ENCODE measurements at regions not wholly inside any gene's neighbourhood (a gene's known extent, or its start where the extent isn't known, plus 50 kb on each side); places are given as distances from the start of the nearest gene placed in this dataset.

- H3K36me3 ChIP-seq (ENCODE audit: insufficient read depth, low read length), result no peaks in the 10 kb centered on the region
- BruUV-seq (replicated peaks), result no TSS peak
- no peaks in the 10 kb centered on the region for H3K79me2 ChIP-seq (ENCODE audit: insufficient read depth, low read depth, low read length)
- no peak for TF ChIP-seq CTCF (conservative IDR thresholded peaks at IDR 0.05; ENCODE audit: low read length)
- TF ChIP-seq EZH2phosphoT487 (IDR thresholded peaks at IDR 0.05; ENCODE audit: borderline replicate concordance, low read depth, low read length), result no peak
- intact Hi-C loops (cut with micrococcal nuclease; ENCODE audit: unreplicated experiment), result no loop called here
- H3K9me2 ChIP-seq (ENCODE audit: insufficient read depth, low read length), result no peaks in the 10 kb centered on the region
- no peak overlapping the region for H3K4me3 ChIP-seq (ENCODE audit: low read depth, low read length, poor library complexity, severe bottlenecking)
- POLR2A ChIA-PET, result no interaction called here
- no peak for DNase-seq (ENCODE audit: low spot score)
- no peak overlapping the region for H3K4me2 ChIP-seq (ENCODE audit: low read length)
- H2AFZ ChIP-seq (ENCODE audit: low read length), result no peak overlapping the region
- H4K20me1 ChIP-seq (ENCODE audit: insufficient read depth, low read length), result no peaks in the 10 kb centered on the region
- CTCF ChIA-PET (ENCODE audit: unreplicated experiment), result no interaction called here
- no peaks in the 10 kb centered on the region for H3K4me1 ChIP-seq (ENCODE audit: insufficient read depth, low read length, poor library complexity, severe bottlenecking)
- no peaks in the 10 kb centered on the region for H3K9me3 ChIP-seq (ENCODE audit: low read length)
- no peak overlapping the region for H3K27ac ChIP-seq (ENCODE audit: low read depth, low read length, poor library complexity, severe bottlenecking)
Observed at GRCh38 chrX:20665481-20665880, 398.8 kb upstream of the RPS6KA3 start.

GRCh38 chrX:20664774-20665173 lies 398.1 kb upstream of the RPS6KA3 start:
- Histone ChIP-seq H2AFZ (ENCODE audit: low read length) (no peak overlapping the region), H3K36me3 (ENCODE audit: insufficient read depth, low read length) (no peaks in the 10 kb centered on the region), H3K79me2 (ENCODE audit: insufficient read depth, low read depth, low read length) (no peaks in the 10 kb centered on the region), H4K20me1 (ENCODE audit: insufficient read depth, low read length) (no peaks in the 10 kb centered on the region), H3K4me1 (ENCODE audit: insufficient read depth, low read length, poor library complexity, severe bottlenecking) (no peaks in the 10 kb centered on the region), H3K9me2 (ENCODE audit: insufficient read depth, low read length) (no peaks in the 10 kb centered on the region), H3K4me3 (ENCODE audit: low read depth, low read length, poor library complexity, severe bottlenecking) (no peak overlapping the region), H3K4me2 (ENCODE audit: low read length) (no peak overlapping the region), H3K27ac (ENCODE audit: low read depth, low read length, poor library complexity, severe bottlenecking) (no peak overlapping the region), H3K9me3 (ENCODE audit: low read length) (no peaks in the 10 kb centered on the region)
- TF ChIP-seq CTCF (conservative IDR thresholded peaks at IDR 0.05; ENCODE audit: low read length) (no peak), EZH2phosphoT487 (IDR thresholded peaks at IDR 0.05; ENCODE audit: borderline replicate concordance, low read depth, low read length) (no peak)
- intact Hi-C loops (cut with micrococcal nuclease; ENCODE audit: unreplicated experiment), result no loop called here
- DNase-seq (ENCODE audit: low spot score), result no peak
- POLR2A ChIA-PET, result no interaction called here
- CTCF ChIA-PET (ENCODE audit: unreplicated experiment), result no interaction called here
- no TSS peak for BruUV-seq (replicated peaks)

GRCh38 chrX:20664131-20664530 lies 397.4 kb upstream of the RPS6KA3 start:
- Histone ChIP-seq H4K20me1 (ENCODE audit: insufficient read depth, low read length) (no peaks in the 10 kb centered on the region), H3K27ac (ENCODE audit: low read depth, low read length, poor library complexity, severe bottlenecking) (no peak overlapping the region), H3K36me3 (ENCODE audit: insufficient read depth, low read length) (no peaks in the 10 kb centered on the region), H2AFZ (ENCODE audit: low read length) (no peak overlapping the region), H3K79me2 (ENCODE audit: insufficient read depth, low read depth, low read length) (no peaks in the 10 kb centered on the region), H3K4me2 (ENCODE audit: low read length) (no peak overlapping the region), H3K4me3 (ENCODE audit: low read depth, low read length, poor library complexity, severe bottlenecking) (no peak overlapping the region), H3K9me3 (ENCODE audit: low read length) (no peaks in the 10 kb centered on the region), H3K4me1 (ENCODE audit: insufficient read depth, low read length, poor library complexity, severe bottlenecking) (no peaks in the 10 kb centered on the region), H3K9me2 (ENCODE audit: insufficient read depth, low read length) (no peaks in the 10 kb centered on the region)
- DNase-seq (ENCODE audit: low spot score), result no peak
- TF ChIP-seq CTCF (conservative IDR thresholded peaks at IDR 0.05; ENCODE audit: low read length), result no peak
- no peak for TF ChIP-seq EZH2phosphoT487 (IDR thresholded peaks at IDR 0.05; ENCODE audit: borderline replicate concordance, low read depth, low read length)
- intact Hi-C loops (cut with micrococcal nuclease; ENCODE audit: unreplicated experiment), result no loop called here
- no TSS peak for BruUV-seq (replicated peaks)
- CTCF ChIA-PET (ENCODE audit: unreplicated experiment), result no interaction called here
- POLR2A ChIA-PET, result no interaction called here
